ENCODE measurements at regions not wholly inside any gene's neighbourhood (a gene's known extent, or its start where the extent isn't known, plus 50 kb on each side); places are given as distances from the start of the nearest gene placed in this dataset.

GRCh38 chr17:79441356-79442160 is 169.3 kb downstream of the RBFOX3 start:
- Histone ChIP-seq H3K36me3 (ENCODE audit: insufficient read depth, low read length) (no peaks in the 10 kb centered on the region), H3K9me3 (ENCODE audit: insufficient read depth, low read length, severe bottlenecking) (no peaks in the 10 kb centered on the region), H2AFZ (ENCODE audit: low read depth, low read length) (no peak overlapping the region), H4K20me1 (ENCODE audit: insufficient read depth, low read length) (no peaks in the 10 kb centered on the region), H3K9ac (ENCODE audit: low read depth, low read length) (no peak overlapping the region), H3K4me1 (ENCODE audit: insufficient read depth, low read length) (no peaks in the 10 kb centered on the region), H3K27ac (ENCODE audit: low read length) (no peak overlapping the region), H3K4me3 (ENCODE audit: low read depth in 1 of 2, low read length in 2 of 2) (no peak overlapping the region), H3K79me2 (ENCODE audit: insufficient read depth, low read length) (no peaks in the 10 kb centered on the region), H3K27me3 (ENCODE audit: insufficient read depth, low read length, poor library complexity) (peaks cover 4% of the 10 kb centered on the region), H3K4me2 (ENCODE audit: insufficient read depth, low read length) (no peak overlapping the region)
- TF ChIP-seq EZH2 (IDR thresholded peaks at IDR 0.05; ENCODE audit: borderline replicate concordance, low read depth, low read length, severe bottlenecking) = no peak
- ATAC-seq (ENCODE audit: insufficient read depth, low read depth) = no peak
- DNase-seq = no peak

GRCh38 chr17:79440251-79440650 is 170.6 kb downstream of the RBFOX3 start:
- Histone ChIP-seq H3K4me3 (ENCODE audit: low read depth in 1 of 2, low read length in 2 of 2) (no peak overlapping the region), H4K20me1 (ENCODE audit: insufficient read depth, low read length) (no peaks in the 10 kb centered on the region), H3K9me3 (ENCODE audit: insufficient read depth, low read length, severe bottlenecking) (no peaks in the 10 kb centered on the region), H2AFZ (ENCODE audit: low read depth, low read length) (no peak overlapping the region), H3K4me1 (ENCODE audit: insufficient read depth, low read length) (no peaks in the 10 kb centered on the region), H3K79me2 (ENCODE audit: insufficient read depth, low read length) (no peaks in the 10 kb centered on the region), H3K27me3 (ENCODE audit: insufficient read depth, low read length, poor library complexity) (peaks cover 4% of the 10 kb centered on the region), H3K9ac (ENCODE audit: low read depth, low read length) (no peak overlapping the region), H3K36me3 (ENCODE audit: insufficient read depth, low read length) (no peaks in the 10 kb centered on the region), H3K27ac (ENCODE audit: low read length) (no peak overlapping the region), H3K4me2 (ENCODE audit: insufficient read depth, low read length) (no peak overlapping the region)
- TF ChIP-seq CTCF (IDR thresholded peaks at IDR 0.05; ENCODE audit: borderline replicate concordance, extremely low read depth, low read length, poor library complexity, severe bottlenecking) (no peak), EZH2 (IDR thresholded peaks at IDR 0.05; ENCODE audit: borderline replicate concordance, low read depth, low read length, severe bottlenecking) (no peak)
- ATAC-seq (ENCODE audit: insufficient read depth, low read depth) (no peak), DNase-seq (no peak)

GRCh38 chr17:79439493-79439892 is 171.4 kb downstream of the RBFOX3 start:
- H3K36me3 ChIP-seq (ENCODE audit: insufficient read depth, low read length) = no peaks in the 10 kb centered on the region
- H3K27ac ChIP-seq (ENCODE audit: low read length) = no peak overlapping the region
- H3K9me3 ChIP-seq (ENCODE audit: insufficient read depth, low read length, severe bottlenecking) = no peaks in the 10 kb centered on the region
- no peak overlapping the region for H3K4me2 ChIP-seq (ENCODE audit: insufficient read depth, low read length)
- TF ChIP-seq EZH2 (IDR thresholded peaks at IDR 0.05; ENCODE audit: borderline replicate concordance, low read depth, low read length, severe bottlenecking) = no peak
- no peak for TF ChIP-seq CTCF (IDR thresholded peaks at IDR 0.05; ENCODE audit: borderline replicate concordance, extremely low read depth, low read length, poor library complexity, severe bottlenecking)
- no peak overlapping the region for H3K9ac ChIP-seq (ENCODE audit: low read depth, low read length)
- no peaks in the 10 kb centered on the region for H3K79me2 ChIP-seq (ENCODE audit: insufficient read depth, low read length)
- H3K4me1 ChIP-seq (ENCODE audit: insufficient read depth, low read length) = no peaks in the 10 kb centered on the region
- ATAC-seq (ENCODE audit: insufficient read depth, low read depth) (no peak), DNase-seq (no peak)
- H2AFZ ChIP-seq (ENCODE audit: low read depth, low read length) = no peak overlapping the region
- H4K20me1 ChIP-seq (ENCODE audit: insufficient read depth, low read length) = no peaks in the 10 kb centered on the region
- H3K27me3 ChIP-seq (ENCODE audit: insufficient read depth, low read length, poor library complexity) = peaks cover 4% of the 10 kb centered on the region
- no peak overlapping the region for H3K4me3 ChIP-seq (ENCODE audit: low read depth in 1 of 2, low read length in 2 of 2)

GRCh38 chr17:79438546-79439334 is 172.1 kb downstream of the RBFOX3 start:
- no peak overlapping the region for H3K4me2 ChIP-seq (ENCODE audit: insufficient read depth, low read length)
- ATAC-seq (ENCODE audit: insufficient read depth, low read depth) = no peak
- H3K27ac ChIP-seq (ENCODE audit: low read length) = no peak overlapping the region
- no peak overlapping the region for H3K4me3 ChIP-seq (ENCODE audit: low read depth in 1 of 2, low read length in 2 of 2)
- TF ChIP-seq CTCF (IDR thresholded peaks at IDR 0.05; ENCODE audit: borderline replicate concordance, extremely low read depth, low read length, poor library complexity, severe bottlenecking) (no peak), EZH2 (IDR thresholded peaks at IDR 0.05; ENCODE audit: borderline replicate concordance, low read depth, low read length, severe bottlenecking) (no peak)
- no peak overlapping the region for H3K9ac ChIP-seq (ENCODE audit: low read depth, low read length)
- H3K4me1 ChIP-seq (ENCODE audit: insufficient read depth, low read length) = no peaks in the 10 kb centered on the region
- no peaks in the 10 kb centered on the region for H4K20me1 ChIP-seq (ENCODE audit: insufficient read depth, low read length)
- no peaks in the 10 kb centered on the region for H3K36me3 ChIP-seq (ENCODE audit: insufficient read depth, low read length)
- peaks cover 8% of the 10 kb centered on the region for H3K27me3 ChIP-seq (ENCODE audit: insufficient read depth, low read length, poor library complexity)
- no peaks in the 10 kb centered on the region for H3K79me2 ChIP-seq (ENCODE audit: insufficient read depth, low read length)
- no peak for DNase-seq
- no peaks in the 10 kb centered on the region for H3K9me3 ChIP-seq (ENCODE audit: insufficient read depth, low read length, severe bottlenecking)
- H2AFZ ChIP-seq (ENCODE audit: low read depth, low read length) = no peak overlapping the region

All from DND-41 (cell line).